ENCODE measurements at regions not wholly inside any gene's neighbourhood (a gene's known extent, or its start where the extent isn't known, plus 50 kb on each side); places are given as distances from the start of the nearest gene placed in this dataset.
"Not testable (repeated sequence)": the region's sequence is repeated elsewhere in the genome, so short reads cannot be mapped to it uniquely, and the experiment has no call there.

DNA sequence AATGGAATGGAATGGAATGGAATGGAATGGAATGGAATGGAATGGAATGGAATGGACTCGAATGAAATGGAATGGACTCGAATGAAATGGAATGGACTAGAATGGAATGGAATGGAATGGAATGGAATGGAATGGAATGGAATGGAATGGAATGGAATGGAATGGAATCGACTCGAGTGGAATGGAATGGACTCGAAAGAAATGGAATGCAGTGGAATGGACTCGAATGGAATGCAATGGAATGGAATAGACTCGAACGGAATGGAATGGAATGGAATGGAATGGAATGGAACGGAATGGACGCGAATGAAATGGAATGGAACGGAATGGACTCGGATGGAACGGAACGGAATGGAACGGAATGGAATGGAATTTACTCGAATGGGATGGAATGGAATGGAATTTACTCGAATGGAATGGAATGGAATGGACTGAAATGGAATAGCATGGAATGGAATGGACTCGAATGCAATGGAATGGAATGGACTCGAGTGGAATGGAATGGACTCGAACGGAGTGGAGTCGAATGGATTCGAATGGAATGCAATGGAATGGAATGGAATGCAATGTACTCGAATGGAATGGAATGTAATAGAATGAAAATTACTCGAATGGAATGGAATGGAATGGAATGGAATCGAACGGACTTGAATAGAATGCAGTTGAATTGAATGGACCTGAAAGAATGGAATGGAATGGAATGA, 100.1 kb upstream of the FBXO28 start:
- TF ChIP-seq, protein P1, sequence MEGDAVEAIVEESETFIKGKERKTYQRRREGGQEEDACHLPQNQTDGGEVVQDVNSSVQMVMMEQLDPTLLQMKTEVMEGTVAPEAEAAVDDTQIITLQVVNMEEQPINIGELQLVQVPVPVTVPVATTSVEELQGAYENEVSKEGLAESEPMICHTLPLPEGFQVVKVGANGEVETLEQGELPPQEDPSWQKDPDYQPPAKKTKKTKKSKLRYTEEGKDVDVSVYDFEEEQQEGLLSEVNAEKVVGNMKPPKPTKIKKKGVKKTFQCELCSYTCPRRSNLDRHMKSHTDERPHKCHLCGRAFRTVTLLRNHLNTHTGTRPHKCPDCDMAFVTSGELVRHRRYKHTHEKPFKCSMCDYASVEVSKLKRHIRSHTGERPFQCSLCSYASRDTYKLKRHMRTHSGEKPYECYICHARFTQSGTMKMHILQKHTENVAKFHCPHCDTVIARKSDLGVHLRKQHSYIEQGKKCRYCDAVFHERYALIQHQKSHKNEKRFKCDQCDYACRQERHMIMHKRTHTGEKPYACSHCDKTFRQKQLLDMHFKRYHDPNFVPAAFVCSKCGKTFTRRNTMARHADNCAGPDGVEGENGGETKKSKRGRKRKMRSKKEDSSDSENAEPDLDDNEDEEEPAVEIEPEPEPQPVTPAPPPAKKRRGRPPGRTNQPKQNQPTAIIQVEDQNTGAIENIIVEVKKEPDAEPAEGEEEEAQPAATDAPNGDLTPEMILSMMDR (IDR thresholded peaks at IDR 0.05) = not testable (repeated sequence)
- TF ChIP-seq POLR2A (IDR thresholded peaks at IDR 0.05) = not testable (repeated sequence)

Data from Peyer's patch (tissue), 4 donors.